ENCODE measurements at regions not wholly inside any gene's neighbourhood (a gene's known extent, or its start where the extent isn't known, plus 50 kb on each side); places are given as distances from the start of the nearest gene placed in this dataset.
"Not testable (repeated sequence)": the region's sequence is repeated elsewhere in the genome, so short reads cannot be mapped to it uniquely, and the experiment has no call there.

- no peak for DNase-seq
- Histone ChIP-seq H3K4me1 (no peaks in the 10 kb centered on the region), H3K36me3 (no peaks in the 10 kb centered on the region), H3K27me3 (no peaks in the 10 kb centered on the region), H3K27ac (no peak overlapping the region), H3K9me3 (no peaks in the 10 kb centered on the region), H3K4me3 (no peak overlapping the region)
- peak in 2 of 4 donors; percentile 49 to 72 for ATAC-seq
- TF ChIP-seq POLR2A (IDR thresholded peaks at IDR 0.05) (no peak), CTCF (IDR thresholded peaks at IDR 0.05) (no peak)
- 64% methylated on average over 3 of the region's 3 CpGs for WGBS (ENCODE audit: insufficient coverage, low coverage, low lambda C conversion rate, missing lambda C conversion rate)
- intact Hi-C loops (cut with DNase I) = no loop called here
Measured at GRCh38 chrX:56130436-56130835, 101.7 kb upstream of the KLF8 start.

DNA sequence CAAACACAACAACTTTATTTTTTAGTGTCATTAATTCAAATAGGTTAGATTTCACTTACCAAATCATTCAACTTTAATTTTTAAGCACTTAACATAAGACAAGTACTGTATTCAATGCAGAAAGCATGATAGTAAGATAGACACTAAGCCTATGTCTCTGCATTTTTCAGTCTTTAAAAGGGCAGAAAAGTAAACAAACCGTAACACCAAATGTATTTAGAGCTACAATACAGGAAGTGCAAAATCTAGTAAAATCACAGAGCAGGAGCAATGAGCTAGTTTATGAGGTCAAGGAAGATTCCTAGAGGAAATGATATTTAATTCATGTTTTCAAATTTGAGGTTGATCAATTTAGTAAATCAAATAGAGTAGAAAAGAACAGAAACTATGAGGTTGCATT lies 68.0 kb upstream of the KLF8 start:
- H3K27me3 ChIP-seq; DNase-seq; H3K36me3 ChIP-seq; H3K4me3 ChIP-seq; H3K9me3 ChIP-seq; H3K27ac ChIP-seq; intact Hi-C loops (cut with DNase I); ATAC-seq; H3K4me1 ChIP-seq: not testable (repeated sequence)
- no CpG with 5 or more reads among the region's 1 CpG for WGBS (ENCODE audit: insufficient coverage, low coverage, low lambda C conversion rate, missing lambda C conversion rate)

Data from right lobe of liver (tissue), 6 donors.